HG02885 (cell line): ENCODE measurements at regions not wholly inside any gene's neighbourhood (a gene's known extent, or its start where the extent isn't known, plus 50 kb on each side); places are given as distances from the start of the nearest gene placed in this dataset.
"Not testable (repeated sequence)": the region's sequence is repeated elsewhere in the genome, so short reads cannot be mapped to it uniquely, and the experiment has no call there.

ENCODE experiments used
- ATAC-seq: cut with Tn5 transposase; IDR thresholded peaks from one replicate; pipeline ENCODE4 v1.9.1; 2021; ENCODE audit warnings: mild to moderate bottlenecking; ENCODE audit not compliant: unreplicated experiment, poor library complexity

DNA sequence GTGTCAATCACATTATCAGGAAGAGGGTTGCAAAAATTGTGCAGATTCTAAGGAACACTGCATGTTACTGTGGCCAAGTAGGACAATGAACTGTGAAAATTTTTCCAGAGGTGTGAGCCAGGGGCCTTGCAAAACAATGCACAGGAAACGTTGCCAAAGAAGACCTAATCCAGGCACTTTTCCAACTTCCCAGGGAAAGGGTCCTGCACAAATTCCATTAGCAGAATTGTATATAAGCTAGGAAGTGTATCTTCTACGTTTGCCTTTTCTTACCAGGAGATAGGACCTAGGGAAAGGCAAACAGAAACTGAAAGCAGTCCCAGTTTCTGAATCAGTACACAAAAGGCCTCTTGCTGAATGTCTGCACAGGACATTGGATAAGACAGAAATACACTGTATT, 1888.3 kb upstream of the CELF4 start:
- no peak for ATAC-seq

DNA sequence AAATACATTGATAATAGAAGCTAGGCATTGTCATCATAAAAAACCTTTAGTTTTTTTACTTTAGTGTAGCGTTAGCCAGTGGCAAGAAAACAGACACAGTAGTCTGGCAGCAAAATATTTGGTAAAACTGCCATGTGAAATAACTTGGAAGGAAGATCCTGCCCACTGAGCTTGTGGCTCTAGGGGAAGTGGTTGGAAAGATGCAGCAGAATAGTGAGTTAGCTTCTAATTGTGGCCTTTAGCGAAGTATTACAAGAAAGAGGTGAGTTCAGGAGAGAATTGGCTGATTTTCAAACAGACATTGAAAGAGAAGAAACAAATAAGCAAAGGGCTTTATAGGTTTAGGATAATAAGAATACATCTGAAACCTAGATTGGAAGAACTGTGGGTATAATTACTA, 1887.8 kb upstream of the CELF4 start:
- no peak for ATAC-seq

DNA sequence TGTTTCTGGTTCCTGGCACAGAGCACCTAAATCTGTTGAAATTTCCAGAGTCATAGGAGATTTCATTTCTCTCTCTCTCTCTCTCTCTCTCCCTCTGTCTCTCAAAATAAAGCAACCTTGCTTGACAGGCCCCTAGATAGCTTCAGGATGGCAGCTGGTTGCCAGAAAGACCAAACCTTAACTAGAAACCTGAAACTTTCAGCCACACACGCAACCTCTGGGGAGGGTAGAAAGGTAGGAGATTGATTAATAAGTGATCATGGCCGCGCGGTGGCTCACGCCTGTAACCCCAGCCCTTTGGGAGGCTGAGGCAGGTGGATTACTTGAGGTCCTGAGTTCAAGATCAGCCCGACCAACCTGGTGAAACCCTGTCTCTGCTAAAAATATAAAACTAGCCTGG, 1885.4 kb upstream of the CELF4 start:
- ATAC-seq, result no peak

DNA sequence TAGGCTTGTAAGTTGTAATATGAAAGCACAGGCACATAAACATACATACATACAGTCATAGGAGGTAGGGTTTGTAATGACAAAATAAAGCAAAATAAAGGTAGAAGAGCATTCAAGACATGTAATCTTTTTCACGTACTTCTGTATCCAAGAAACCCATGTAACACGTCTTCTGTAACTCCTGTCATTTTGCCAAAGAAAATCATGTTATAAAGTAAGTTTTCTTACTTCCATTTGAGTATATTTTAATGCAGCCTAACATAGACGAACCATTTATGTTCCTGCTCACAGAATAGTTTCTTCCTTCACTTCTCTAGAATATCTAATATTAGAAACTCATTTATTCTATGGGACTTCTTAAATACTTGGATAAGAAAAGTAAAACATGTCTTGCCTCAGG, 1884.0 kb upstream of the CELF4 start:
- ATAC-seq, result no peak

DNA sequence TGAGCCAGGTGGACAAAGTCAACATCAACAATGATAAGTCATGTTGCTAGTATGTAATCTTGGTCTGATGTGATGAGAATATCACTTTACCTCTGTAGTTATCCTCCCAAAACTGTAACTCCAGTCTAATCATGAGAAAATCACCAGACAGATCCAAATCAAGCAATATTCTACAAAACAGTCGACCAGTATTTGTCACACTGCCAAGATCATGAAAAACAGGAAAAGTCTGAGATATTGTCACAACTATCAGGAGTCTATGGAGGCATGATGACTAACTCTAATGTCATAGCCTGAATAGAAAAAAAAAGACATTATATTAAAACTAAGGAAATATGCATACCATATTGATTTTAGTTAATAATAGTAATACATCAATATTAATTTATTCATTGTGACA, 1883.3 kb upstream of the CELF4 start:
- no peak for ATAC-seq

DNA sequence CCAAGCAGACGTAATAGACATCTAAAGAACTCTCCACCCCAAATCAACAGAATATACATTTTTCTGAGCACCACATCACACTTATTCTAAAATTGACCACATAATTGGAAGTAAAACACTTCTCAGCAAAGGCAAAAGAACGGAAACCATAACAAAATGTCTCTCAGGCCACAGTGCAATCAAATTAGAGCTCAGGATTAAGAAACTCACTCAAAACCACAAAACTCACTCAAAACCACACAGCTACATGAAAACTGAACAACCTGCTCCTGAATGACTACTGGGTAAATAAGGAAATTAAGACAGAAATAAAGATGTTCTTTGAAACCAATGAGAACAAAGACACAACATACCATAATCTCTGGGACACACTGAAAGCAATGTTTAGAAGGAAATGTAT, 1879.4 kb upstream of the CELF4 start:
- ATAC-seq, result not testable (repeated sequence)

DNA sequence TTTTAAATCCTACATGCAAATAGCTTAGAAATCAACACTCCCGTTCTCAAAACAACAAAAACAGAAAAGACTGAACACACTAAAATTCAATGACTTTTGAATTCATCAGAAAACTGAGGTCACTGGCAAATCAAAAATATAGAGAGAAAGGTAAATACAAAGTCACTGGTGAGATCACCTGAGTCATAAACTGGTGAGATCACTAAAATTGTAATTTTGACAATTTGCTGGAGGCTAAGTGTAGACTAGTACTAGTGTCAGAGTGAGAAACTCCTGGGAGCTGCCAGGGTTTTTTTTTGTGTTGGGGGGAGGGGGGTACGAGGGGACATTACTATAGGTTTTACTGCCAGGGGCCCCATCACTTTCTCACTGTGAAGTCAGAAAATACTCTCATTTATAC, 1876.0 kb upstream of the CELF4 start:
- no peak for ATAC-seq

DNA sequence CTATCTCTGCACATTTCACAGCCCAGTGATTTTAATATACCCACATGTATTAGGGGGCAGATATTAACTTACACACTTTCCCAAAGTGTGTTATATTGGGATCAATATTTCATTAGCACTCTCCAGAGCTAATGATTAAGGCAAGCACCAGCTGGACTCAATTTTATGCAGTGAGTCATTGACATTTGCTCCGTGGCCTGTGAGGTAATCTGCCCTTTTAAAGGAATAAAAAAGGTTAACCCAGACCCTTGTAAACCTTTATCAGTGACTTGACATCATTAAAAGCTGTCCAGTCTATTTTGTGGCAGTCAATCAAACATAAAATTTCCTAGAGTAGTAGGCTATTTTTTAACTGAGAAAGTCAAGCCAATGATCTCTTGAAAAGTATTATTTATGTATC, 1870.4 kb upstream of the CELF4 start:
- ATAC-seq, result no peak

DNA sequence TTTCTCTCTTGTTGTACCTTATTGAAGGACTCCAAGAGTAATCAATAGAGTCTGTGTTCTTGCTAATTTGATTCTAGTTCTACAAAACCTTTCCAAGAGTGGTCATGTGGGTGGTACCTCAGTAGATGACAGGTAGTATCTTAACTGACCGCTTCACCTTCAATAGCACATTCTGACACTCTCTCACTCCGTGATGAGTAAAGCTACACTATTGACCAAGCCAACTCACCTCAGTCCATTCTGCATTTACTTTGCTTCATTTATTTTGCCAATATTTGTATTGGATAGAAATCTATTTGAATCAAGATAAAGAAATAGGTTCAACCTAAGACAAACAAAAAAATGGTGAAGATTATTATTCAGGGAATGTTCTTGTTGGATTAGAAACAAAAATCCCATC, 1869.6 kb upstream of the CELF4 start:
- ATAC-seq, result no peak

DNA sequence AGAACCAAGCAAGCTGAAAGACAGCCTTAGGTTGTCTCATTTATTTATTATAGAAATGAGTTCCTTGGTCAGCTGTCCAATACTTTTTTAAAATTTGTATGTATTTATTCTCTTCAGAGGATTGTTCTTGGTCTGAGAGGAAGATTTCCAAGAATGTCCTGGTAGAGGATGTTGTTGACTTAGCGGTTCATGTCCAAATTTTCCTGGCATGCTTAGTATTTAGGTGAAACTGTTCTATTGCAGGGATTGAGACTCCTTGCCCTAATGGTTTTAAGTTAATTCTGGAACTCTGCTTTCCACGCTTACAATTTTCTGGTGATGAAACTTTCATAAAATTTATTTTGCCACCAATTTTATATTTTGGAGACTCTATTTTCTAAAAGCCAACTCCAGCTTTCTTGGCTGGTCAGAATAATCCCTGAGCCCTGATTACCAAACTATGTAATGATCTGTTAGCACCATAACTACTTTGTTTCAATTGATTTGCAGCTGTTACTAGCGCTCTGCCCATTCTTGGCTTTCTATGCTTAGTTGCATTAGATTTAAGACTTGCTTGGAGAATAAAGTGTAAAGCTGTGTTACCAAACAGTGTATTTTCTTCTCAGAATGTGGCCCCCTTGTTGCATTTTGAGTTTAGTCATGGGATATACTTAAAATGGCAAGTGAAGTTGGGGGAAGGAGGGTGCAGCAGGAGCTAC, 1868.8 kb upstream of the CELF4 start:
- no peak for ATAC-seq

DNA sequence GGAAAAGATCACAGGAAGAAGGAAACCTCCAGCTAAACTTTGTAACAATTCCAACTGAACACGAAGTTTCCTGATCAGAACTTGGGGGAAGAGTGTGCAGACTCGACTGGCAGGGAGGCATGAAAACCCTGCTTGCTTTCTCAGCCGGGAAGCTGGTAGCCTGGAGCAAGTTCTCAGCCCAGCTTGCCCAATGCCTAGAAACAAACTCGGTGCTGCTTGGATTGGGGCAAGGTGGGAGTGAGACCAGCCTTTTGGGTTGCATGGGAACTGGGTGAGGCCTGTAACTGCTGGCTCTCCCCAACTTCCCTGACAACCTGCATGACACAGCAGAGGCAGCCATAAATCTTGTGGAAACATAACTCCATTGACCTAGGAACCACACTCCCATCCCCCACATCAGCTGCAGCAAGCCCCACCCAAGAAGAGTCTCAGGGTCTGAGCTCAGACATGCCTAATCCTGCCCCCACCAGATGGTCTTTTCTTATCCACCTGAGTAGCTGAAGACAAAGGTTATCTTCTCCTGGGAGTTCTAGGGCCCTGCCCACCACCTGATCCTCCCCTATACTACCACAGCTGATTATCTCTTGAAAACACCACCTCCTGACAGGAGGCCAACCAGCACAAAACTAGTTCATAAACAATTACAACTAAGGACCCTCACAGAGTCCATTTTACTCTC, 1859.7 kb upstream of the CELF4 start:
- ATAC-seq, result no peak

DNA sequence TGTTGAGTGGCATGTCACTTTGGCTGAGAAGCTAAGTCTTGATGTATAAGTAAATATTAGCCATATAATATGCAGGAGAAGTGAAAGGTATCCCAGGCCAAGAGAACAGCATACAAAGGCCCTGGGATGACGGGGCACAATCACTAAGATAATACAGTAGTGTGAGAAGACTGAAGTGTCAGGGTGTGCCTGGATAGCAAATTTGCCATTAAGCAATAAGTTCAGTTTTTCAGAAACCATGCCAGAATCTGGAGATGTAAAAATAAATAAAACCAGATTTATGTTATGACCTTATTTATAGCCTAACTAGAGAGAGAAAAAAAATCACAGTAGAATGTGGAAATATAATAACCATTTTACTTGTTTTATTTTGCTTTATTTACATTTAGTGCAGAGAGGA, 1858.7 kb upstream of the CELF4 start:
- no peak for ATAC-seq

DNA sequence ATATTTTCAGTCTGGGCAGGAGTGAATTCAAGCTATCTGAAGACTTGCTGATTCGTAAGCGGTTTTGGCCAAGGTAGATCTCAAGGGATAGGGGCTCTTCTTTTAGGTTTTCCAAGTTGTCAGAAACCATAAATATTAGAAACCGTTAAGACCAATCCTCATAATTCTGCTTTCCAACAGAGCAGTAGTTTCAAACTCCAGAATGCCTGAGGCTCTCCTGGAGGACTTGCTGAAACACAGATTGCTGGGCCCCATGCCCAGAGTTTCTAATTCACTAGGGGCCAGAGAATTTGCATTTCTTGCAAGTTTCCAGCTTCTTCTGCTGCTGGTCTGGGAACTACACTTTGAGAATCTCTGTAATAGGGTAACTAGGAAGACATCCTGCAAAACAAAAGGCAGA, 1855.7 kb upstream of the CELF4 start:
- ATAC-seq, result no peak

DNA sequence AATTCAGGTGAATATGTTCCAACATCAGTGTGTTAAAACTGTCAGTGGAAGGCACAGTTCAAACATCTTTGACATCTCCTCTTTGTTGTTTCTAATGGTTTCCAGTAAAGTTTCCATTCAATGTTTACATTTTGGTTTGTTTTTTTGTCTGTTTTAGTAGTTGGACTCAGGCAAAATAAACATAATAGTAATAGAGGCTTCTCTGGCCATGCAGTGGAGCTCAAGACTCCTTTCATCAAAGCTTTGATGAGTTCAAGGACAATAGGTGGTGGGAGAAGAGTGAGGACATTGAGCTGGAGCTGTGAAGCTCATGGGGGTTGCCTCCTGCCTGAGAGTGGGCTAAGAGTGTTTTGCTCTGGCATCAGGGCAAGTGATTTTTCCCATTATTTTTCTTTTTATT, 1853.7 kb upstream of the CELF4 start:
- ATAC-seq, result no peak

DNA sequence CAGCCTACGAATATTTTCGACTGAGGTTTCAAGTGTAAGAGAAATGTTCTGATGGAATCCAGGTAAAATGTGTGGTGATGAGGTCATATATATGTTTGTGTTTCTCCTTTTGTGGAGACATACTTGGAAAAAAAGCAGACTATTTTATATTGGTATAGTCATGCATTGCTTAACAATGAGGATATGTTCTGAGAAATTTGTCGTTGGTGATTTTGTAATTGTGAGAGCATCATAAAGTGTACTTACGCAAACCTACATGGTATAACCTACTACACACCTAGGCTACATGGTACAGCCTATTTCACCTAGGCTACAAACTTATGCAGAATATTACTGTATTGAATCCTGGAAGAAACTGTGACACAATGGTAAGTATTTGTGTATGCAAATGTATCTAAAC, 1849.9 kb upstream of the CELF4 start:
- ATAC-seq, result no peak

DNA sequence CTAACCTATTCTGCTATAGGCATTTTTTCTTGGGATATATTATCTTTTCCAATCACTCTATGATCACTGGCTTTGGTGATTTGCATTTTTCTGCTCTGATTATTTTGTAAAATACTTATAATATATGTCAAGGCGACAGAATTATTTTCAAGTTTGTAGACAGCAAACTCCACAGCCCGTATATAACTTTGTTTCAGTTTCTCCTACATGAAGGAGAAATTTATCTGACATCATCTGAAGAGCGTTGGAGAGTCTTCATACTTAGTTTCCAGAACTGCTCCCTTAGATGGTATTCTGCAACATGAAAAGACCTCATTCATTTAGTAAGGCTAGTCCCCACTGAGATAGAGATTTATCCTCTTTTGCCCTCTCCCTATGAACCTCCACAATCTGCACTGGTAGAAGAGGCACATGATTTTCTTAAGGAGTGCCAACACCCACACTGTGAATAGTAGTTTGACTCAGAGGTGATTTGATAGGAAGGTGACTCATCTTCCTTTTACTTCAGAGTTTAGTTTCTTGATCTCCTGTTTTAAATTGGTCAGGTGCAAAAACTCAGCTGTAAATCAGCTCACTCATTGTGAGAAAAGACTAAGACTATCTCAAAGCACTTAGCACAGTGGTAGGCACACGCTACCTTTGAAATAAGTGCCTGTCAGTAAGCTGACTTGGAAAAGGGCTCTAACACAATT, 1848.6 kb upstream of the CELF4 start:
- ATAC-seq, result no peak

DNA sequence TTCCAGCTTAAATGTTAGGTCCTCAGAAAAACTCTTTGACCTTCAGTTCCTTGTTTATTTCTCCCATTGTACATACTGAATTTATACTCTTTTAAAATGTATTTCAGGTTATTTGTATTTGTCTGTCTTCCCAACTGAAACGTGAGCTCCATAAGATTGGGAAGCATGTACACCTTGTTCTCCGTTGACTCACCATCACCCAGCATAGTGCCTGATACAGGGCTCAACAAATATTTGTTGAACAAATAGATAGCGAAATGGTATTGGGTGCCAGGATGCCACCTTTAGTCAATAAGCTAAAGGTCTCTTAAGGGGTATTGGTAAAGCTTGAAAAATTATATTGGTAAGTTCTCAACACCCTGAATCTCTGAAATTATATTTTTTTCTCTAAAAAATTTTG, 1841.3 kb upstream of the CELF4 start:
- no peak for ATAC-seq

DNA sequence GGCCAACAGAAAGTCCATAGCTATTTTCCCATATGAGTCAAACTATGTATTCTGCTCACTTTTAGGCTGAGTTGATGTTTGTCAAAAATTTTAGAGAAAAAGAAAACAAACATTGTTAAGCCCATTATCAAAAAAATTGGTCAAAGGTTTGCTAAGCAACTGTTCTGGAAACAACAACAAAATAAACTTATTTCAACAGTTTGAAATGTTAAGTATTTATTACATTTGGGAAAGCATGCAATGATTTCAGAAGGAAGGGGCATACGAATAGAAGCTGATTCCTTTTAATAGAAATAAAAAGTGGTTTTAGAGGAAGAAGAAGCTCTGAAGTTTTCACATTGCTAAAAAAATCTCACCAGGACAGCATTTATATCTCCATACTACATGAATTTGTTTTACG, 1837.5 kb upstream of the CELF4 start:
- ATAC-seq, result no peak

DNA sequence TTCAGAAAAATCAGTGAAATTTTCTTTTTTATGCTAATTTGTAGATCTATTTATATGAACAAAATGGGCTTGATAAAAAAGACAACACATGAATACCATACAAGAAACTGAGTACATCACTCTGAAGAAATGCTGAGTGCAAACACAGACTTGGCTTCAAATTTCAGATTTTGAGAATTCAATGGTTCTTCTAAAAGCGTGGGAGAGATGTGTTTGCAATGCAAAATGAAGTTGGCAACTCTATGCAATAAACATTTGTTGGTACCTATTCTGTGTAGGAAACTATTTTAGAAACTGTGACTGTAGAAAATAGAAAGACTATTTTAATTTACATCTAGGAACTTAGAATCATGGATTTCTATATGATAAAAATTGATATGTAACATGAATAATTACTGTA, 1834.1 kb upstream of the CELF4 start:
- ATAC-seq, result no peak

DNA sequence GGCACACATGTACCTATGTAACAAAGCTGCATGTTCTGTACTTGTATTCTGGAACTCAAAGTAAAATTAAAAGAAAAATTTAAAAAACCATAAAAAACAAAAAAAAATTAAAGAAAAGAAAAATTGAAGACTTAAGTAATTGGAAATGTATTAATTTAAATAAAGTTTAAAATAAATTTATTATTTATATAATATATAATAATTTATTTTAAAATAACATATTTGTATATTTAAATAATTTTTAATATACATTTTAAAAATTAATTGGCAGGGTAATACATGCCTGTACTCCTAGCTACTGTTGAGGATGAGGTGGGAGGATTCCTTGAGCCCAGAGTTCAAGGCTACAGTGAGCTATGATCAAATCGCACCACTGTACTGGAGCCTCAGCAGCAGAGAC, 1830.6 kb upstream of the CELF4 start:
- ATAC-seq, result no peak

DNA sequence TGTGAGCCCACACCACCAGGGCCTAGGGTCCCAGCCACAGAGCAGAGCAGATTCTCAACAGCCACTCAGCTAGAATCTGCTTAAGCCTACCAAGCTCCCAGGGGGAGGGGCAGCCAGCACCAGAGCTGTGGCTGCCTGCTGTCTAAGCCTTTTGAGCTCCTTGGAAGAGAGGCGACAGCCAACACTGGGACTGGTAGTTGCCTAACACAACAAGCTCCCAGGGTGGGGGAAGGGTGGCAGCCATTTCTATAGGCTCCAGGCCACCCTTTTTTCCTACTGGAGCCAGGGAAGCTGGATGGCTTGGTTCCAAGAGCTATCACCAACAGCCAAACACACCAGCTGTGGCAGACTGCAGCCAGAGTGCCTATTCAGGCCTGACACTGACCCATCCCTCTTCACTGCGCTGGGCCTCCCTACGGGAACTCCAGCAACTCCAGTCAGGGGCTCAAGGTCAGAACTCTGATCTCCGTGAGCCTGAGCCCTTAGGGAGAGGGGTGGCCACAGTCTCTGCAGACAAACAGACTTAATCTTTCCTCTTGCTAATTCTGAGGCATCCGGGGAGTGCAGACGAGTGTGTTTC, 1824.3 kb upstream of the CELF4 start:
- ATAC-seq, result no peak
